Adrenal gland (tissue), 9 donors: ENCODE measurements at regions not wholly inside any gene's neighbourhood (a gene's known extent, or its start where the extent isn't known, plus 50 kb on each side); places are given as distances from the start of the nearest gene placed in this dataset.

Experiments used
- DNase-seq, 7 donors: peaks; one replicate each; pipeline ENCODE4 v3.0.0-alpha.2; 2019 to 2020
- H3K27ac ChIP-seq, 5 donors: fragments of 200-600 bp; sonication (generic) in 4 of 5; 1 replicate in 3 of 5; 2 replicates in 2 of 5; pipeline versions ENCODE4 v1.5.1 to v1.8.0; 2016 to 2020; ENCODE audit warnings: mild to moderate bottlenecking in 1 of 5
- H3K27me3 ChIP-seq: fragments of 200-600 bp; 2 replicates; pipeline ENCODE4 v1.8.0; 2021
- H3K36me3 ChIP-seq, 2 donors: fragments of 200-600 bp; replicated peaks in 1 of 2; 1 replicate in 1 of 2; 2 replicates in 1 of 2; pipeline versions ENCODE4 v1.5.1 to v1.8.0; 2018 to 2022
- H3K4me1 ChIP-seq, 2 donors: fragments of 200-600 bp; replicated peaks in 1 of 2; 1 replicate in 1 of 2; 2 replicates in 1 of 2; pipeline versions ENCODE4 v1.5.1 to v1.8.0; 2018 to 2021
- H3K4me3 ChIP-seq, 4 donors: fragments of 200-600 bp; sonication (generic) in 3 of 4; one replicate each; pipeline ENCODE4 v1.5.1; 2016 to 2018
- H3K9me3 ChIP-seq, 3 donors: fragments of 200-600 bp; sonication (generic) in 1 of 3; replicated peaks in 1 of 3; 1 replicate in 2 of 3; 2 replicates in 1 of 3; pipeline versions ENCODE4 v1.5.1 to v1.8.0; 2016 to 2021
- POLR2A ChIP-seq, 2 donors: fragments of 450-650 bp; IDR thresholded peaks; one replicate each; pipeline ENCODE4 v1.6.1; 2017; ENCODE audit warnings: antibody characterized with exemption in 2 of 2, mild to moderate bottlenecking in 2 of 2, moderate library complexity in 1 of 2
- WGBS, 4 donors: extraction: QIAGEN DNeasy Blood & Tissue Kit in 2 of 4; methylation state at CpG; one replicate each; pipeline versions ENCODE4 v1.1.5 to v1.1.7; 2013 to 2017; 5-methylcytosine and 5-hydroxymethylcytosine counted together
- intact Hi-C, 2 donors: fragments of 100-400 bp; cut with DNase I; formaldehyde crosslinking; loops; one replicate each; pipeline versions ENCODE4 v1.14.1 to v1.15.0; 2022 to 2023
- TF ChIP-seq, protein P1 (sequence below), 6 experiments: fragments of 450-650 bp in 4 of 6; fragments of 200-600 bp in 2 of 6; sonication (generic) in 1 of 6; IDR thresholded peaks; 1 replicate in 5 of 6; 2 replicates in 1 of 6; pipeline versions ENCODE4 v1.5.1 to v1.8.0; 2016 to 2021; ENCODE audit warnings: antibody characterized with exemption in 6 of 6, mild to moderate bottlenecking in 2 of 6, moderate library complexity in 1 of 6
- donor health status: healthy with polysubstance abuse.
- donor health status: Bipolar disorder and iron deficiency.
- donor health status: DM: yes; HTN: yes; CAD: no.
- donor health status: DM: no; HTN: no; CAD: no.
- donor health status: DM: no; HTN: no; CAD: no.

DNA sequence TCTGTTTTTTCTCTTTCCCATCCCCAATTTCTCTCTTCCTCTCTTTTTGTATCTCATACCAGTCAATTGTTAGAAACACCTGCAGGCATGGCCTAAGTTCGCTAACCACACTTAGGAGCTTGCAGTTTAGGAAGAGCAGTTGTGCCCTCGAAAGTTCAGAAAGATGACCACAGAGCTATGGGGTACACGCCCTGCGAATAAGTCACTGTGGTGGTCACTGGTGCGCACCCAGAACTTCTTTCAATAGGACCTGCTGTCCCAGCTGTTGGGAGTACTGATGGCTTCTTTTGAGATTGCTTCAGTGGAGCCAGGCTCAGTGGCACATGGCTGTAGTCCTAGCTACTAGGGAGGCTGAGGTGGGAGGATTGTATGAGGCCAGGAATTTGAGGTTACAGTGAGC is 362.8 kb upstream of the TMTC1 start:
- intact Hi-C loops, result no loop called here
- TF ChIP-seq POLR2A (IDR thresholded peaks at IDR 0.05), result no peak
- TF ChIP-seq, protein P1, sequence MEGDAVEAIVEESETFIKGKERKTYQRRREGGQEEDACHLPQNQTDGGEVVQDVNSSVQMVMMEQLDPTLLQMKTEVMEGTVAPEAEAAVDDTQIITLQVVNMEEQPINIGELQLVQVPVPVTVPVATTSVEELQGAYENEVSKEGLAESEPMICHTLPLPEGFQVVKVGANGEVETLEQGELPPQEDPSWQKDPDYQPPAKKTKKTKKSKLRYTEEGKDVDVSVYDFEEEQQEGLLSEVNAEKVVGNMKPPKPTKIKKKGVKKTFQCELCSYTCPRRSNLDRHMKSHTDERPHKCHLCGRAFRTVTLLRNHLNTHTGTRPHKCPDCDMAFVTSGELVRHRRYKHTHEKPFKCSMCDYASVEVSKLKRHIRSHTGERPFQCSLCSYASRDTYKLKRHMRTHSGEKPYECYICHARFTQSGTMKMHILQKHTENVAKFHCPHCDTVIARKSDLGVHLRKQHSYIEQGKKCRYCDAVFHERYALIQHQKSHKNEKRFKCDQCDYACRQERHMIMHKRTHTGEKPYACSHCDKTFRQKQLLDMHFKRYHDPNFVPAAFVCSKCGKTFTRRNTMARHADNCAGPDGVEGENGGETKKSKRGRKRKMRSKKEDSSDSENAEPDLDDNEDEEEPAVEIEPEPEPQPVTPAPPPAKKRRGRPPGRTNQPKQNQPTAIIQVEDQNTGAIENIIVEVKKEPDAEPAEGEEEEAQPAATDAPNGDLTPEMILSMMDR (IDR thresholded peaks at IDR 0.05), result no peak
- Histone ChIP-seq H3K27ac (no peak overlapping the region), H3K9me3 (no peaks in the 10 kb centered on the region), H3K4me1 (no peaks in the 10 kb centered on the region), H3K4me3 (no peak overlapping the region), H3K36me3 (no peaks in the 10 kb centered on the region), H3K27me3 (no peaks in the 10 kb centered on the region)
- DNase-seq, result no peak
- WGBS, 4 donors, result 69 to 89% (median 78%) methylated on average over 5 of the region's 5 CpGs

DNA sequence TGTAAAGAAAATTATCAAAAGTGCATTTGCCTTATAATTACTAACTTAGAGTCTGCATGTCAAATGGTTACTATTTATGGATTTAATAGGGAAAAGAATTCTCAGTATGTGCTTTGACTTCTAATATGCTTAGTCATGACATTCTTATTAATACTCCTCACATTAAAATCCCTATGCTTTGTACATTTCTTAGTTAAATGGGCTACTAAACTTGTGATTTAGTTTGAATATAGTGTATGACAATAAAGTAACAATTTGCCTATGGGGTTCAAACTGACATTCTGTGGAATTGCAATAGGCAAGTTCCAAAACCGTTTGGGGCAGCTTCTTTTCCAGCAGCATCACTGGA is 361.9 kb upstream of the TMTC1 start:
- DNase-seq, result no peak
- Histone ChIP-seq H3K36me3 (no peaks in the 10 kb centered on the region), H3K27ac (no peak overlapping the region), H3K9me3 (no peaks in the 10 kb centered on the region), H3K4me3 (no peak overlapping the region), H3K27me3 (no peaks in the 10 kb centered on the region), H3K4me1 (no peaks in the 10 kb centered on the region)
- WGBS, 4 donors, result 46 to 60% (median 51%) methylated on average over 1 of the region's 1 CpG
- TF ChIP-seq POLR2A (IDR thresholded peaks at IDR 0.05), result no peak
- TF ChIP-seq, protein P1 (IDR thresholded peaks at IDR 0.05), result no peak
- intact Hi-C loops, result no loop called here

DNA sequence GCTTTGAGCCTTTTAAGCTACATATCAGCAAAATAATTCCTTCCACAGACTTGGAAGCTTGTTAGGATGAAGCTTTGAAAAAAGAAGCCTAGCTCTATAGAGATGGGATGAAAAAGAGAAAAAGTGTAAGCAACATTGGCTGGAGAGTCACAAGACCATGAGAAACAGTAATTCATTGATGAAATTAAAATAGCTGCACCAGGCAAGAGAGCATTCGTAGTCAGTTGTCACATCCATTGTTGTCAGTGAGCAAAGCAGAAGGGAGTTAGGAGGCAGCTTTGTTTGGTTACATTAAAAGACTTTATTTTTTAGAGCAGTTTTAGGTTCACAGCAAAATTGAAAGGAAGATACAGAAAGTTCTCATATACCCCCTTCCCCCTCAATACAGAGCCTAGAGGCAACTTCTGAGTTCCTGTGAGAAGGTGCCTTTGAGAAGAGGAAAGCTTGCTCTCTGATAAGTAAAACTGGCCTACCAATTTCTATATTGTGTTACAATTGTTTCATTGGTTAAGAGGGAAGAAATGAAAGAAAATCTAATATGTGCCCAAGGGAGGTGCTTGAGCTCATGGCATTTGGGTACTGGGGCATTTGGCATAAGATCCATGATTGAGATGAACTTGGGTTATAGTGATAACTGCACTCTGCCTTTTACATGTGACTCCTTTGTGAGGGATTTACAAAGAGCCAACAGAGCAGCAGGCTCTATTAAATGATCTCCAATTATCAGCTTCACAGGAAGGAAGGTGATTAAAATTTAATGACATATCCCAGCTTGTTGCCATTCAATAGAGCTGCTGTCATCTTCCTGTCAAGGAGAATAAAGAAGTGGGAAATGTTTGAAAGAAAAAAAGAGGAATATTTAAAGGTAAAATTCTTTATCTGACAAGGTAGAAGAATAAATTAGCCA is 361.3 kb upstream of the TMTC1 start:
- WGBS, 4 donors, result 69 to 89% (median 75%) methylated on average over 1 of the region's 1 CpG
- no peak overlapping the region for H3K27ac ChIP-seq
- no peaks in the 10 kb centered on the region for H3K27me3 ChIP-seq
- DNase-seq, result no peak
- no peaks in the 10 kb centered on the region for H3K36me3 ChIP-seq
- no peaks in the 10 kb centered on the region for H3K4me1 ChIP-seq
- no peak overlapping the region for H3K4me3 ChIP-seq
- intact Hi-C loops, result no loop called here
- H3K9me3 ChIP-seq, result no peaks in the 10 kb centered on the region
- TF ChIP-seq POLR2A (IDR thresholded peaks at IDR 0.05), result no peak
- TF ChIP-seq, protein P1 (IDR thresholded peaks at IDR 0.05), result no peak

DNA sequence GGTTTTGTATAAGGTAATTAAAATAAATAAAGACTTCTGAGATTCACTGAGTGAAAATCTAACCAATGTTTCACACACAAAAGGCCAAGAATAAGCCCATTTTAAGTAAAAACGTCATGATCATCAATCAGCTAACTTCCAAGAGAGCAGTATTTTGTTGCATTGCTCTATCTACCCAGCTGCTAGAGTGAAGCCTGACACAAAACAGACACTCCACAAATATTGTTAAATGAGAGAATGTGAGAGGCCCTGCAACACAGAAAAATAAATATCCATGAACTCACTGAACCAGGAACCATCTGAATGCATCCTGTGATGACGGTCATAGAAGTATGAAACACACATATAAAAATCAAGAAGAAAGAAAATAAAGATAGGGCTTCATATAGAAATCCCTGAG is 358.6 kb upstream of the TMTC1 start:
- Histone ChIP-seq H3K27me3 (no peaks in the 10 kb centered on the region), H3K9me3 (no peaks in the 10 kb centered on the region), H3K27ac (no peak overlapping the region), H3K36me3 (no peaks in the 10 kb centered on the region), H3K4me1 (no peaks in the 10 kb centered on the region), H3K4me3 (no peak overlapping the region)
- 58 to 69% (median 63%) methylated on average over 2 of the region's 2 CpGs for WGBS, 4 donors
- no peak for DNase-seq
- TF ChIP-seq, protein P1 (IDR thresholded peaks at IDR 0.05), result no peak
- no peak for TF ChIP-seq POLR2A (IDR thresholded peaks at IDR 0.05)
- intact Hi-C loops, result no loop called here
